ENCODE measurements at regions not wholly inside any gene's neighbourhood (a gene's known extent, or its start where the extent isn't known, plus 50 kb on each side); places are given as distances from the start of the nearest gene placed in this dataset.
"Not testable (repeated sequence)": the region's sequence is repeated elsewhere in the genome, so short reads cannot be mapped to it uniquely, and the experiment has no call there.

GRCh38 chr19:27889156-27889555 lies 1323.8 kb downstream of the UQCRFS1 start:
- no peak for DNase-seq

GRCh38 chr19:27887946-27888345 lies 1325.0 kb downstream of the UQCRFS1 start:
- DNase-seq, result no peak

GRCh38 chr19:27885359-27885758 lies 1327.6 kb downstream of the UQCRFS1 start:
- DNase-seq, result no peak

GRCh38 chr19:27884376-27884775 lies 1328.6 kb downstream of the UQCRFS1 start:
- DNase-seq, result no peak

- DNase-seq, result no peak
Observed at GRCh38 chr19:27881213-27881612, 1331.7 kb downstream of the UQCRFS1 start.

- no peak for DNase-seq
Observed at GRCh38 chr19:27876976-27877512, 1335.9 kb downstream of the UQCRFS1 start.

GRCh38 chr19:27876489-27876888 lies 1336.5 kb downstream of the UQCRFS1 start:
- DNase-seq, result no peak

- DNase-seq, result no peak
Observed at GRCh38 chr19:27872370-27872769, 1340.6 kb downstream of the UQCRFS1 start.

GRCh38 chr19:27870293-27870692 lies 1342.7 kb downstream of the UQCRFS1 start:
- DNase-seq, result no peak

- DNase-seq, result no peak
Observed at GRCh38 chr19:27868007-27868406, 1344.9 kb downstream of the UQCRFS1 start.

- DNase-seq, result no peak
Observed at GRCh38 chr19:27865927-27866777, 1346.8 kb downstream of the UQCRFS1 start.

- DNase-seq, result no peak
Observed at GRCh38 chr19:27861411-27861975, 1351.5 kb downstream of the UQCRFS1 start.

- DNase-seq, result no peak
Observed at GRCh38 chr19:27860309-27860934, 1352.5 kb downstream of the UQCRFS1 start.

- no peak for DNase-seq
Observed at GRCh38 chr19:27859689-27860088, 1353.3 kb downstream of the UQCRFS1 start.

GRCh38 chr19:27858981-27859581 lies 1353.9 kb downstream of the UQCRFS1 start:
- DNase-seq, result no peak

GRCh38 chr19:27852931-27853330 lies 1360.0 kb downstream of the UQCRFS1 start:
- not testable (repeated sequence) for DNase-seq

GRCh38 chr19:27851543-27852060 lies 1361.3 kb downstream of the UQCRFS1 start:
- no peak for DNase-seq

- no peak for DNase-seq
Observed at GRCh38 chr19:27851002-27851481, 1361.9 kb downstream of the UQCRFS1 start.

GRCh38 chr19:27846944-27847343 lies 1366.0 kb downstream of the UQCRFS1 start:
- no peak for DNase-seq

- no peak for DNase-seq
Observed at GRCh38 chr19:27844261-27844660, 1368.7 kb downstream of the UQCRFS1 start.

GRCh38 chr19:27843861-27844260 lies 1369.1 kb downstream of the UQCRFS1 start:
- DNase-seq, result no peak

GRCh38 chr19:27833031-27833430 lies 1379.9 kb downstream of the UQCRFS1 start:
- DNase-seq, result no peak

- no peak for DNase-seq
Observed at GRCh38 chr19:27828829-27829228, 1384.1 kb downstream of the UQCRFS1 start.
